A549 (cell line): ENCODE measurements at regions not wholly inside any gene's neighbourhood (a gene's known extent, or its start where the extent isn't known, plus 50 kb on each side); places are given as distances from the start of the nearest gene placed in this dataset.

ENCODE experiments used
- ATAC-seq, 2 experiments: fragments of 200-7000 bp in 1 of 2; fragments of >200 bp in 1 of 2; cut with Nextera tagmentation in 1 of 2; cut with Tn5 transposase in 1 of 2; 3 replicates each; pipeline versions ENCODE4 v1.8.0 to v1.9.1; 2018 to 2020; ENCODE audit warnings: mild to moderate bottlenecking in 1 of 2, moderate library complexity in 1 of 2
- CTCF ChIA-PET: fragments of 300-600 bp; sonication (Branson Sonifier 250); formaldehyde crosslinking; extraction: SDS; loops from one replicate; lab custom pipeline; 2021; ENCODE audit warnings: antibody characterized with exemption, inconsistent platforms; lab: Yijun Ruan, JAX
- POLR2A ChIA-PET: fragments of 350-600 bp; formaldehyde crosslinking; extraction: SDS; loops from one replicate; lab custom pipeline; 2021; ENCODE audit warnings: antibody characterized with exemption, inconsistent platforms; lab: Yijun Ruan, JAX
- DNase-seq, 2 experiments: peaks; one replicate each; pipeline versions ENCODE4 v3.0.0 to v3.0.0-alpha.2; 2011 to 2016; ENCODE audit warnings: low read depth in 1 of 2, low spot score in 1 of 2
- FAIRE-seq: peaks from 2 replicates; lab custom pipeline; 2011; peaks lifted over from hg19 to GRCh38; lab: Jason Lieb, UNC
- H3K27ac ChIP-seq, 2 experiments: fragments of >200 bp; sonication (Bioruptor Twin); formaldehyde crosslinking; 3 replicates each; pipeline ENCODE4 v1.5.1; 2016 to 2017
- H3K4me1 ChIP-seq: fragments of >200 bp; sonication (Bioruptor Twin); formaldehyde crosslinking; 3 replicates; pipeline ENCODE4 v1.6.1; 2016
- H3K4me2 ChIP-seq: fragments of >200 bp; sonication (Bioruptor Twin); formaldehyde crosslinking; 3 replicates; pipeline ENCODE4 v1.6.1; 2016
- H3K4me3 ChIP-seq: fragments of >200 bp; sonication (Bioruptor Twin); formaldehyde crosslinking; 3 replicates; pipeline ENCODE4 v1.5.1; 2016
- H3K9me3 ChIP-seq: fragments of >200 bp; sonication (Bioruptor Twin); formaldehyde crosslinking; 3 replicates; pipeline ENCODE4 v1.6.1; 2016
- ATOH8 ChIP-seq: fragments of 250-450 bp; sonication (Bioruptor Pico); IDR thresholded peaks from 2 replicates; pipeline ENCODE4 v1.5.0; 2020; ENCODE audit warnings: low read depth, mild to moderate bottlenecking, moderate library complexity
- CBX8 ChIP-seq: fragments of 200-600 bp; sonication (generic); IDR thresholded peaks from 2 replicates; pipeline ENCODE4 v1.6.1; 2016
- E2F6 ChIP-seq: IDR thresholded peaks from 2 replicates; pipeline ENCODE4 v1.6.1; 2012; ENCODE audit warnings: low read depth, borderline replicate concordance
- EHF ChIP-seq: fragments of 250-450 bp; sonication (Bioruptor Pico); IDR thresholded peaks from 2 replicates; pipeline ENCODE4 v1.5.0; 2020; ENCODE audit warnings: mild to moderate bottlenecking
- EHMT2 ChIP-seq: fragments of 200-600 bp; sonication (generic); IDR thresholded peaks from 2 replicates; pipeline ENCODE4 v1.6.1; 2016; ENCODE audit warnings: antibody characterized with exemption, low read depth, mild to moderate bottlenecking, moderate library complexity
- ELK1 ChIP-seq: fragments of 150-350 bp; IDR thresholded peaks from 2 replicates; pipeline ENCODE4 v1.6.1; 2014; ENCODE audit warnings: low read depth, mild to moderate bottlenecking, low read length
- EP300 ChIP-seq, 2 experiments: fragments of >200 bp; sonication (Bioruptor Twin); formaldehyde crosslinking; IDR thresholded peaks; 2 replicates in 1 of 2; 3 replicates in 1 of 2; pipeline ENCODE4 v1.6.1; 2016 to 2017
- FOSB ChIP-seq: fragments of 250-450 bp; sonication (Bioruptor Pico); IDR thresholded peaks from 2 replicates; pipeline ENCODE4 v1.5.0; 2020; ENCODE audit warnings: mild to moderate bottlenecking, moderate library complexity
- FOSL2 ChIP-seq, 2 experiments: fragments of 450-650 bp in 1 of 2; fragments of >200 bp in 1 of 2; sonication (Bioruptor Twin) in 1 of 2; formaldehyde crosslinking; IDR thresholded peaks; 2 replicates each; pipeline versions ENCODE4 v1.5.0 to v1.6.1; 2016 to 2020; ENCODE audit warnings: mild to moderate bottlenecking in 1 of 2, moderate library complexity in 1 of 2
- FOXS1 ChIP-seq: fragments of 250-450 bp; sonication (Bioruptor Pico); IDR thresholded peaks from 2 replicates; pipeline ENCODE4 v1.5.0; 2020; ENCODE audit warnings: mild to moderate bottlenecking, moderate library complexity
- GATA3 ChIP-seq: IDR thresholded peaks from 2 replicates; pipeline ENCODE4 v1.6.1; 2012; ENCODE audit warnings: borderline replicate concordance
- HEYL ChIP-seq: fragments of 250-450 bp; sonication (Bioruptor Pico); IDR thresholded peaks from 2 replicates; pipeline ENCODE4 v1.8.0; 2021; ENCODE audit warnings: mild to moderate bottlenecking, moderate library complexity
- HOXB13 ChIP-seq: fragments of 250-450 bp; sonication (Bioruptor Pico); IDR thresholded peaks from 2 replicates; pipeline ENCODE4 v1.5.0; 2020; ENCODE audit warnings: low read depth, mild to moderate bottlenecking, moderate library complexity
- JUNB ChIP-seq: fragments of >200 bp; sonication (Bioruptor Twin); formaldehyde crosslinking; IDR thresholded peaks from 2 replicates; pipeline ENCODE4 v1.6.1; 2016
- MAFK ChIP-seq: fragments of 450-650 bp; IDR thresholded peaks from 2 replicates; pipeline ENCODE4 v1.6.1; 2014; ENCODE audit not compliant: partially characterized antibody
- MAZ ChIP-seq: fragments of 150-350 bp; IDR thresholded peaks from 2 replicates; pipeline ENCODE4 v1.6.1; 2014; ENCODE audit warnings: antibody characterized with exemption, low read depth, low read length, borderline replicate concordance
- MYC ChIP-seq: IDR thresholded peaks from 2 replicates; pipeline ENCODE4 v1.6.1; 2012; ENCODE audit warnings: mild to moderate bottlenecking, inconsistent platforms, low read length, improper control_type of control experiment, borderline replicate concordance
- NFE2L2 ChIP-seq: fragments of 150-350 bp; conservative IDR thresholded peaks from 2 replicates; pipeline ENCODE4 v1.6.1; 2014; ENCODE audit warnings: low read length
- NR3C1 ChIP-seq: fragments of >200 bp; sonication (Bioruptor Twin); formaldehyde crosslinking; IDR thresholded peaks from 3 replicates; pipeline ENCODE4 v1.6.1; 2017
- PHF8 ChIP-seq: fragments of 200-600 bp; sonication (generic); IDR thresholded peaks from 2 replicates; pipeline ENCODE4 v1.6.1; 2016; ENCODE audit warnings: low read depth, mild to moderate bottlenecking, antibody characterized with exemption, moderate library complexity, borderline replicate concordance
- POLR2A ChIP-seq: IDR thresholded peaks from 2 replicates; pipeline ENCODE4 v1.6.1; 2012; ENCODE audit warnings: mild to moderate bottlenecking, low read length
- POLR2AphosphoS2 ChIP-seq: conservative IDR thresholded peaks from 2 replicates; pipeline ENCODE4 v1.6.1; 2012; ENCODE audit warnings: low read length, improper control_type of control experiment, inconsistent platforms
- RAD21 ChIP-seq, 2 experiments: fragments of >200 bp in 1 of 2; sonication (Bioruptor Twin) in 1 of 2; formaldehyde crosslinking in 1 of 2; IDR thresholded peaks in 1 of 2; conservative IDR thresholded peaks in 1 of 2; 2 replicates in 1 of 2; 3 replicates in 1 of 2; pipeline ENCODE4 v1.6.1; 2012 to 2018; ENCODE audit warnings: inconsistent platforms in 1 of 2
- RARB ChIP-seq: fragments of 250-450 bp; sonication (Bioruptor Pico); IDR thresholded peaks from 2 replicates; pipeline ENCODE4 v1.8.0; 2021; ENCODE audit warnings: mild to moderate bottlenecking, moderate library complexity
- RCOR1 ChIP-seq: fragments of 150-350 bp; IDR thresholded peaks from 2 replicates; pipeline ENCODE4 v1.6.1; 2014; ENCODE audit warnings: antibody characterized with exemption, low read length, low read depth
- REST ChIP-seq: fragments of 200-600 bp; sonication (generic); IDR thresholded peaks from 2 replicates; pipeline ENCODE4 v1.6.1; 2016; ENCODE audit warnings: antibody characterized with exemption, mild to moderate bottlenecking, moderate library complexity
- TFCP2L1 ChIP-seq: fragments of 250-450 bp; sonication (Bioruptor Pico); IDR thresholded peaks from 2 replicates; pipeline ENCODE4 v1.5.0; 2021; ENCODE audit warnings: mild to moderate bottlenecking
- ZFP36 ChIP-seq: fragments of 450-650 bp; IDR thresholded peaks from 2 replicates; pipeline ENCODE4 v1.6.1; 2014; ENCODE audit warnings: borderline replicate concordance; ENCODE audit not compliant: partially characterized antibody
- ZNF302 ChIP-seq: fragments of 250-450 bp; sonication (Bioruptor Pico); IDR thresholded peaks from 2 replicates; pipeline ENCODE4 v1.9.0; 2021; ENCODE audit warnings: inconsistent platforms, mild to moderate bottlenecking, moderate library complexity
- WGBS: methylation state at CpG from one replicate; pipeline ENCODE4 v1.1.6; 2017; ENCODE audit errors: missing lambda C conversion rate; 5-methylcytosine and 5-hydroxymethylcytosine counted together
- TF ChIP-seq, protein P1 (sequence below): IDR thresholded peaks from 2 replicates; pipeline ENCODE4 v1.6.1; 2012
- TF ChIP-seq, protein P2 (sequence below): fragments of >200 bp; sonication (Bioruptor Twin); formaldehyde crosslinking; IDR thresholded peaks from 2 replicates; pipeline ENCODE4 v1.6.1; 2016

DNA sequence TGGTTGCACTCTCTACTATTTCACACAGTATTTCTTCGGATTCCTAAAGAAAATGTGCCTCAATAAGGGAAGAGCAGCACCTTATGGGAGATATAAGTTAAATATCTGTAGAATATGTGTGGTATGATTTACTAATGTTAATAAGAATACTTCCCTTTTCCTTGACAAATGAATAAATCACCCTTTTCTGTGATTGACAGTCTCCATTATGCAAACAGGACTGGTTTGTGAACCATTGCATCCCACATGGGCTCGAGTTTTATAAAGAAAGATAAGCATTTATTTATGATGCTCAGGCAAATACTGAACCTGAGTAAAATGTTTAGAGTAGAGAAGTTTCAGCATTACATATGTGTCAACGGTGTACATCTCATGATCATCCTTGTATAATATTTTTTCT lies 587.7 kb upstream of the BRINP3 start:
- POLR2A ChIA-PET = no interaction called here
- FAIRE-seq (no peak), ATAC-seq (no peak), DNase-seq (no peak)
- Histone ChIP-seq H3K4me2 (no peak overlapping the region), H3K9me3 (no peaks in the 10 kb centered on the region), H3K4me3 (no peak overlapping the region), H3K4me1 (no peaks in the 10 kb centered on the region), H3K27ac (no peak overlapping the region)
- 5% methylated on average over 3 of the region's 3 CpGs for WGBS
- CTCF ChIA-PET = no interaction called here
- TF ChIP-seq RARB (no peak), FOSB (CRISPR knock-in tag) (no peak), POLR2A (no peak), TFCP2L1 (CRISPR knock-in tag) (no peak), EP300 (IDR thresholded peaks at IDR 0.05) (no peak), PHF8 (no peak), JUNB (no peak), NFE2L2 (no peak), FOSL2 (IDR thresholded peaks at IDR 0.05) (no peak), FOSL2 (CRISPR knock-in tag; IDR thresholded peaks at IDR 0.05) (no peak), RAD21 (conservative IDR thresholded peaks at IDR 0.05 in 1 of 2, IDR thresholded peaks at IDR 0.05 in 1 of 2) (no peak), E2F6 (no peak), REST (no peak)

GRCh38 chr1:191065771-191066170 lies 588.1 kb upstream of the BRINP3 start:
- no peak overlapping the region for H3K4me2 ChIP-seq

More at GRCh38 chr1:191065771-191066170, 588.1 kb upstream of the BRINP3 start:
- H3K4me3 ChIP-seq = no peak overlapping the region
- TF ChIP-seq ZNF302 (CRISPR knock-in tag) = no peak
- no peak for TF ChIP-seq GATA3
- no peak for TF ChIP-seq ATOH8 (CRISPR knock-in tag)
- no peak for TF ChIP-seq CBX8
- TF ChIP-seq, protein P1, sequence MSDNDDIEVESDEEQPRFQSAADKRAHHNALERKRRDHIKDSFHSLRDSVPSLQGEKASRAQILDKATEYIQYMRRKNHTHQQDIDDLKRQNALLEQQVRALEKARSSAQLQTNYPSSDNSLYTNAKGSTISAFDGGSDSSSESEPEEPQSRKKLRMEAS = no peak
- no peak for TF ChIP-seq EHMT2
- TF ChIP-seq, protein P2, sequence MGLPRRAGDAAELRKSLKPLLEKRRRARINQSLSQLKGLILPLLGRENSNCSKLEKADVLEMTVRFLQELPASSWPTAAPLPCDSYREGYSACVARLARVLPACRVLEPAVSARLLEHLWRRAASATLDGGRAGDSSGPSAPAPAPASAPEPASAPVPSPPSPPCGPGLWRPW = no peak
- no peak for TF ChIP-seq MAFK
- no peak for TF ChIP-seq ELK1
- TF ChIP-seq EHF (CRISPR knock-in tag) = no peak
- no peak for TF ChIP-seq HEYL (CRISPR knock-in tag)
- no peak for TF ChIP-seq MAZ
- TF ChIP-seq RCOR1 = no peak
- no peak for TF ChIP-seq ZFP36
- no peak for TF ChIP-seq POLR2AphosphoS2
- no peak for TF ChIP-seq PHF8
- no peak for TF ChIP-seq NR3C1
- no peak for TF ChIP-seq MYC
- no peak for TF ChIP-seq HOXB13
- TF ChIP-seq FOXS1 (CRISPR knock-in tag) = no peak
- WGBS = 3% methylated on average over 1 of the region's 1 CpG
- DNase-seq = no peak
- ChIA-PET CTCF (no interaction called here), POLR2A (no interaction called here)
- ATAC-seq = no peak
- no peaks in the 10 kb centered on the region for H3K4me1 ChIP-seq
- no peak for FAIRE-seq
- peaks cover 2% of the 10 kb centered on the region; the same call in 1 of the 3 replicates for H3K9me3 ChIP-seq
- H3K27ac ChIP-seq = no peak overlapping the region
